ENCODE measurements at regions not wholly inside any gene's neighbourhood (a gene's known extent, or its start where the extent isn't known, plus 50 kb on each side); places are given as distances from the start of the nearest gene placed in this dataset.

DNA sequence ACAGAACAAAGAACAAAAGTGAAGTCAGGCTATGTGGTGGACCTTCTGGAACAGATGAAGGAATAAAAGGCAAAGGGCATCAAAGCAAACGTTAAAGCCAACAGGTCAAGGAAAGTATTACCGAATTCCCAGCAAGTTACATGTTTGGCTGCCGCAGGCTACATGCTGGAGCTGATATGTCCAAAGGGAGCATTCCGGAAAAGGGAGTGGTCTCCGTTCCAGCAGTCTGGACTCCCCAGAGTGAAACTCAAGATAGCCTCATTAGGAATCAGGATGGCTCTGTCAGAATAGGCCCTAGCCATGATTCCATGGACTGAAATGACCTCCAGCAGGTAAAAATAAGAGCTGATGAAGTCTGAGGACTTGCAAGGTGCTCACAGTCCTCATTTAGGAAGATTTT lies 379.8 kb upstream of the PRICKLE1 start:
- CTCF ChIA-PET: no interaction called here
- no peaks in the 10 kb centered on the region for H3K27me3 Mint-ChIP-seq
- no peak for DNase-seq
- H3K4me3 Mint-ChIP-seq: no peak overlapping the region
- peaks cover 4% of the 10 kb centered on the region for H3K9me3 Mint-ChIP-seq
- intact Hi-C loops (cut with micrococcal nuclease): no loop called here
- no peak overlapping the region for H3K27ac Mint-ChIP-seq
- no peaks in the 10 kb centered on the region for H3K36me3 Mint-ChIP-seq
- H3K4me1 Mint-ChIP-seq (ENCODE audit: low read depth): no peaks in the 10 kb centered on the region
- POLR2A ChIA-PET: no interaction called here

DNA sequence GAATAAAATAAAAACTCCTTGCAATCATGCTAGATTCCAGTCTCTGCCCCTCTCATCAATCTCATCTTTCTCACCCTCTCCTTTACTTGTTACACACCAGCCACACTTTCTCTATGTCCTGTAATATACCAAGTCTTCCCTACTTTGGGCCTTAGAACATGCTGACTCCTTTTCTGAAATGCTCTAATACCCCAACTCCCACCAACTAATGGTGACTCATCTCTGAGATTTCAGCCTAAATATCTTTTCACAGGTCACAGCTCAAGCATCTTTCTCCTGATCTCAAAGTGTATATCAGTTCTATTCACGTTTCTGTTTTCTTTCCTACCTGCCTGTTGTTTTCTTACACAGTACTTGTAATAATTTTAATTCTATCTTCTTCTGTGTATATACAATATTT lies 378.9 kb upstream of the PRICKLE1 start:
- H3K4me3 Mint-ChIP-seq: no peak overlapping the region
- ChIA-PET POLR2A (no interaction called here), CTCF (no interaction called here)
- peaks cover 4% of the 10 kb centered on the region for H3K9me3 Mint-ChIP-seq
- no peak overlapping the region for H3K27ac Mint-ChIP-seq
- no peaks in the 10 kb centered on the region for H3K27me3 Mint-ChIP-seq
- intact Hi-C loops (cut with micrococcal nuclease): no loop called here
- H3K36me3 Mint-ChIP-seq: no peaks in the 10 kb centered on the region
- no peaks in the 10 kb centered on the region for H3K4me1 Mint-ChIP-seq (ENCODE audit: low read depth)
- DNase-seq: no peak

GRCh38 chr12:42967850-42968249 lies 378.3 kb upstream of the PRICKLE1 start:
- POLR2A ChIA-PET: no interaction called here
- DNase-seq: no peak
- intact Hi-C loops (cut with micrococcal nuclease): no loop called here
- Mint-ChIP-seq H3K4me3 (no peak overlapping the region), H3K27me3 (no peaks in the 10 kb centered on the region), H3K27ac (no peak overlapping the region), H3K36me3 (no peaks in the 10 kb centered on the region), H3K4me1 (ENCODE audit: low read depth) (no peaks in the 10 kb centered on the region), H3K9me3 (peaks cover 4% of the 10 kb centered on the region)
- CTCF ChIA-PET: no interaction called here

GRCh38 chr12:42963988-42964387 lies 374.4 kb upstream of the PRICKLE1 start:
- no peak overlapping the region for H3K27ac Mint-ChIP-seq
- H3K27me3 Mint-ChIP-seq: no peaks in the 10 kb centered on the region
- no peak for DNase-seq
- ChIA-PET POLR2A (no interaction called here), CTCF (interaction anchor here (0.6 kb wide), 1 partner anchor 245 kb away, joined by 3 read pairs; no protein-coding TSS in a partner anchor)
- no peaks in the 10 kb centered on the region for H3K4me1 Mint-ChIP-seq (ENCODE audit: low read depth)
- intact Hi-C loops (cut with micrococcal nuclease): no loop called here
- H3K4me3 Mint-ChIP-seq: no peak overlapping the region
- no peaks in the 10 kb centered on the region for H3K9me3 Mint-ChIP-seq
- H3K36me3 Mint-ChIP-seq: no peaks in the 10 kb centered on the region

- Mint-ChIP-seq H3K4me1 (ENCODE audit: low read depth) (no peaks in the 10 kb centered on the region), H3K9me3 (no peaks in the 10 kb centered on the region), H3K27ac (no peak overlapping the region), H3K36me3 (no peaks in the 10 kb centered on the region), H3K4me3 (no peak overlapping the region), H3K27me3 (no peaks in the 10 kb centered on the region)
- CTCF ChIA-PET: no interaction called here
- intact Hi-C loops (cut with micrococcal nuclease): no loop called here
- DNase-seq: no peak
- POLR2A ChIA-PET: no interaction called here
Measured at GRCh38 chr12:42962384-42962783, 372.8 kb upstream of the PRICKLE1 start.

DNA sequence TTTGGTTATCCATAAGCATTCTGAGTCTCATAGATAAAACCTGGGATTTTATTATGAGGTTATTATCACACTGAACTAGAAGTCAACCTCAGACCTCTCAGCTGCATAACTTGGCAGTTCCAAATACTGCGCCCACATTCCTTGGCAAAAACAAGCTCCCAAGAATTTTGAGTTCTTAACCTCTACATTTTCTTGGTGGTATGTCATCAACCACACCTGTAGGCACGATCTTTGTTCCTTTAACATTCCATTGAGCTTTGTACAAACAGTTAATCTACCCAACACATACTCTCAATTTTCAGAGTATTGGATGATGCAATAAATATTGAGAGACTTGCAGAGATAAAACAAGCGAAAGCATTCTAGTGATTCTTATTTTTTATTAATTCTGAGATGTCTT lies 371.8 kb upstream of the PRICKLE1 start:
- DNase-seq: no peak
- no peaks in the 10 kb centered on the region for H3K4me1 Mint-ChIP-seq (ENCODE audit: low read depth)
- no peak overlapping the region for H3K4me3 Mint-ChIP-seq
- ChIA-PET CTCF (no interaction called here), POLR2A (no interaction called here)
- no peaks in the 10 kb centered on the region for H3K9me3 Mint-ChIP-seq
- intact Hi-C loops (cut with micrococcal nuclease): no loop called here
- H3K27me3 Mint-ChIP-seq: no peaks in the 10 kb centered on the region
- H3K27ac Mint-ChIP-seq: no peak overlapping the region
- H3K36me3 Mint-ChIP-seq: no peaks in the 10 kb centered on the region

- ChIA-PET CTCF (no interaction called here), POLR2A (no interaction called here)
- intact Hi-C loops (cut with micrococcal nuclease): no loop called here
- no peak for DNase-seq
- H3K27me3 Mint-ChIP-seq: no peaks in the 10 kb centered on the region
- H3K4me1 Mint-ChIP-seq (ENCODE audit: low read depth): no peaks in the 10 kb centered on the region
- H3K36me3 Mint-ChIP-seq: no peaks in the 10 kb centered on the region
- no peak overlapping the region for H3K27ac Mint-ChIP-seq
- no peaks in the 10 kb centered on the region for H3K9me3 Mint-ChIP-seq
- no peak overlapping the region for H3K4me3 Mint-ChIP-seq
Measured at GRCh38 chr12:42960087-42960527, 370.6 kb upstream of the PRICKLE1 start.

GRCh38 chr12:42958291-42958674 lies 368.7 kb upstream of the PRICKLE1 start:
- intact Hi-C loops (cut with micrococcal nuclease): no loop called here
- no peak overlapping the region for H3K4me3 Mint-ChIP-seq
- H3K9me3 Mint-ChIP-seq: no peaks in the 10 kb centered on the region
- H3K36me3 Mint-ChIP-seq: no peaks in the 10 kb centered on the region
- no peaks in the 10 kb centered on the region for H3K4me1 Mint-ChIP-seq (ENCODE audit: low read depth)
- DNase-seq: no peak
- POLR2A ChIA-PET: no interaction called here
- CTCF ChIA-PET: no interaction called here
- H3K27me3 Mint-ChIP-seq: no peaks in the 10 kb centered on the region
- H3K27ac Mint-ChIP-seq: no peak overlapping the region

- CTCF ChIA-PET: no interaction called here
- H3K9me3 Mint-ChIP-seq: no peaks in the 10 kb centered on the region
- H3K27me3 Mint-ChIP-seq: no peaks in the 10 kb centered on the region
- no peak for DNase-seq
- no peaks in the 10 kb centered on the region for H3K4me1 Mint-ChIP-seq (ENCODE audit: low read depth)
- H3K4me3 Mint-ChIP-seq: no peak overlapping the region
- H3K27ac Mint-ChIP-seq: no peak overlapping the region
- no peaks in the 10 kb centered on the region for H3K36me3 Mint-ChIP-seq
- intact Hi-C loops (cut with micrococcal nuclease): no loop called here
- POLR2A ChIA-PET: no interaction called here
Measured at GRCh38 chr12:42957561-42958290, 368.2 kb upstream of the PRICKLE1 start.

DNA sequence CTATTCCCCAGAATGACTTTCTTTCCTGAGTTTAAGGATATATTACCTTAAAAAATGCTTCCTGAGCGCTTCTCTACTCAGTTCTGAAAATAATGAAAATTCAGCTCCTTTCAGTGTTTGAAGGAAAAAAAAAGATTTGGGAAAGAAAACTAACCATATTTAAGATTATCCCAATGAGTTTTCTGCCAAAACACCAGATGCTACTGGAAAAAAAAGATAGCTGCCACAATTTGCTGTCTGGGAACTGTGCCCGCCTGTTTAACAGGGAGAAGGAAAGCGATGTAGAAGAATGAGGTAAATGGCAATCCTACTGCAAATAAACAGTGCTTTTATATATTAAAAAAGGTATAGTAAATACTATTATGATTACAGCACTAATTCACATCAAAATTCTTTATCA lies 367.6 kb upstream of the PRICKLE1 start:
- ChIA-PET CTCF (no interaction called here), POLR2A (no interaction called here)
- no peaks in the 10 kb centered on the region for H3K9me3 Mint-ChIP-seq
- intact Hi-C loops (cut with micrococcal nuclease): no loop called here
- no peak overlapping the region for H3K4me3 Mint-ChIP-seq
- DNase-seq: no peak
- no peaks in the 10 kb centered on the region for H3K36me3 Mint-ChIP-seq
- H3K27me3 Mint-ChIP-seq: no peaks in the 10 kb centered on the region
- H3K4me1 Mint-ChIP-seq (ENCODE audit: low read depth): no peaks in the 10 kb centered on the region
- no peak overlapping the region for H3K27ac Mint-ChIP-seq

DNA sequence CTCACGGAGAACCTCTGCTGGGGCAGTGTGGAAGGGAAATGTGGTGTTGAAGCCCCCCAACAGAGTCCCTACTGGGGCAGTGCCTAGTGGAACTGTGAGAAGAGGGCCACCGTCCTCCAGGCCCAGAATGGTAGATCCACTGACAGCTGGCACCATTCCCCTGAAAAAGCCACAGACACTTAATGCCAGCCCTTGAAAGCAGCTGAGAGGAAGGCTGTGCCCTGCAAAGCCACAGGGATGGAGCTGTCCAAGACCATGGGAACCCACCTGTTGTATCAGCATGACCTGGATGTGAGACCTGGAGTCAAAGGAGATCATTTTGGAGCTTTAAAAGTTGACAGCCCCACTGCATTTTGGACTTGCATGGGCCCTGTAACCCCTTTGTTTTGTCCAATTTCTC lies 363.5 kb upstream of the PRICKLE1 start:
- H3K36me3 Mint-ChIP-seq: no peaks in the 10 kb centered on the region
- no peak overlapping the region for H3K27ac Mint-ChIP-seq
- H3K4me1 Mint-ChIP-seq (ENCODE audit: low read depth): no peaks in the 10 kb centered on the region
- DNase-seq: no peak
- H3K4me3 Mint-ChIP-seq: no peak overlapping the region
- H3K9me3 Mint-ChIP-seq: no peaks in the 10 kb centered on the region
- CTCF ChIA-PET: no interaction called here
- POLR2A ChIA-PET: no interaction called here
- intact Hi-C loops (cut with micrococcal nuclease): no loop called here
- H3K27me3 Mint-ChIP-seq: no peaks in the 10 kb centered on the region

DNA sequence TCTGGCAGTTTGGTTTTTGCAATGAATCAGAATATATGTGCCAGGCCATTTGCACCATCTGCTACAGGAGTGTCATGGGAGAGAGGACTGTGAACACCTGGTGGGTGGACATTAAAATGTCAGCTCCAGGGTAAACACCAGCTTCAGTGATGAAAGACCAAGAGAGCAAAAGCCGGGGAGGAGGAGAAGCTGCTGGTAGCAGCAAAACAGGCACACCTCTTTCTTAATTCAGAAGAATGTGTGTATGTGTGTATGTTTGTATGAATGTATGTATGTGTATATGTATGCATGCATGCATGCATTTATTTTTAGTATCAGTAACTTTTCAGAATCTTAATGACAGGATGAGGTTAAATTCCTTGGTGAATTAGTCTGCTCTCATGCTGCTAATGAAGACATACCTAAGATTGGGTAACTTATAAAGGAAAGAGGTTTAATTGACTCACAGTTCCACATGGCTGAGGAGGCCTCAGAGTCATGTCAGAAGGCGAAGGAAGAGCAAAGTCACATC lies 357.4 kb upstream of the PRICKLE1 start:
- Mint-ChIP-seq H3K4me3 (no peak overlapping the region), H3K36me3 (no peaks in the 10 kb centered on the region), H3K27me3 (no peaks in the 10 kb centered on the region), H3K4me1 (ENCODE audit: low read depth) (no peaks in the 10 kb centered on the region), H3K27ac (no peak overlapping the region), H3K9me3 (peaks cover 17% of the 10 kb centered on the region)
- ChIA-PET CTCF (no interaction called here), POLR2A (no interaction called here)
- intact Hi-C loops (cut with micrococcal nuclease): no loop called here
- DNase-seq: no peak

DNA sequence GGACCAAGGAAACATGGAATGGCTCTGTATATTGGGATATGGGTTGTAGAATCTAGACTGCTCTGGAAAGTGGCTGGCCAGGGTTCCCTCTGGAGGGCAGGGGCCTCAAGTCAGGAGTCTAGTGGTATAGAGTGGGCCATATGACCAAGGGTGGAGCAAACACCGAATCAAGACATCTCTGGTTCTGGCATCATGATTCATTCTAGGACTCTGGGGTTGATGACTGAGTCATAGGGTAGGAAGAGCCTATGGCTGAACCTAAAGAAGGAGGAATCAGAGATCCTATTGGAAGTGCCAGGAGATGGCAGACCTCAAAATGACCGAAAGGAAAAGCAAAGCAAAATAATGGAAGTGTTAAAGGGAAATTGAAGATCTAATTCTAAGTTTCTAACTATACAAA lies 356.4 kb upstream of the PRICKLE1 start:
- Mint-ChIP-seq H3K9me3 (peaks cover 27% of the 10 kb centered on the region), H3K36me3 (no peaks in the 10 kb centered on the region), H3K27me3 (no peaks in the 10 kb centered on the region), H3K4me3 (no peak overlapping the region), H3K27ac (no peak overlapping the region), H3K4me1 (ENCODE audit: low read depth) (no peaks in the 10 kb centered on the region)
- no peak for DNase-seq
- intact Hi-C loops (cut with micrococcal nuclease): no loop called here
- CTCF ChIA-PET: no interaction called here
- POLR2A ChIA-PET: no interaction called here
